Body of pancreas (tissue), 4 donors: ENCODE measurements at regions not wholly inside any gene's neighbourhood (a gene's known extent, or its start where the extent isn't known, plus 50 kb on each side); places are given as distances from the start of the nearest gene placed in this dataset.

Experiments used
- CTCF ChIP-seq, 7 experiments: fragments of 450-650 bp in 4 of 7; fragments of 200-600 bp in 3 of 7; sonication (generic) in 3 of 7; IDR thresholded peaks; one replicate each; pipeline ENCODE4 v1.5.1; 2016 to 2019; ENCODE audit warnings: antibody characterized with exemption in 7 of 7
- POLR2A ChIP-seq, 3 donors: fragments of 450-650 bp; IDR thresholded peaks; one replicate each; pipeline ENCODE4 v1.6.1; 2016; ENCODE audit warnings: antibody characterized with exemption in 3 of 3, mild to moderate bottlenecking in 2 of 3

GRCh38 chr1:14462851-14463250 is 135.6 kb upstream of the KAZN start:
- TF ChIP-seq CTCF (IDR thresholded peaks at IDR 0.05) = no peak
- no peak for TF ChIP-seq POLR2A (IDR thresholded peaks at IDR 0.05)
